CD4-positive, alpha-beta T cell treated with Interleukin-6 at 100 ng/mL for 8 hours (primary cell): ENCODE measurements at regions not wholly inside any gene's neighbourhood (a gene's known extent, or its start where the extent isn't known, plus 50 kb on each side); places are given as distances from the start of the nearest gene placed in this dataset.
"Not testable (repeated sequence)": the region's sequence is repeated elsewhere in the genome, so short reads cannot be mapped to it uniquely, and the experiment has no call there.

Experiments used
- DNase-seq: peaks from one replicate; pipeline ENCODE4 v3.0.0-alpha.2; 2020; ENCODE audit warnings: mixed read lengths, low spot score

GRCh38 chr2:207216457-207216856 is 50.7 kb upstream of the KLF7 start:
- DNase-seq, result no peak

DNA sequence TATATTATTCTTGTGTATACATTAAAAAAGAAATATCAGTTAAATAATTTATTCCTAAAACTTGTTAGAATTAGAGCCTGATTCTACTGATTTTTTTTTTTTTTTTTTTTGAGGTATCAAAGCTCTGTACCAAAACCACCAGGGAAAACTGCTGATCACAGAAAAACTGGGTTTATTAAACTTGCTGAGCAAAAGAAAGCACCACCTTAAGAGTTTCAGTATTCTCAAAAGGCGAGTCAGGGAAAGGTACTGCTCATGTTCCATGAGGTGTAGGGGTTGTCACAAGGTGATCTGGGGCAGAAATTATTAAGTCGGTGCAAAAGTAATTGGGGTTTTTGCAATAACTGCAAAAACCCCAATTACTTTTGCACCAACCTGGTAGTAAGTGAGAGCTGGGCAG is 51.7 kb upstream of the KLF7 start:
- DNase-seq, result no peak

DNA sequence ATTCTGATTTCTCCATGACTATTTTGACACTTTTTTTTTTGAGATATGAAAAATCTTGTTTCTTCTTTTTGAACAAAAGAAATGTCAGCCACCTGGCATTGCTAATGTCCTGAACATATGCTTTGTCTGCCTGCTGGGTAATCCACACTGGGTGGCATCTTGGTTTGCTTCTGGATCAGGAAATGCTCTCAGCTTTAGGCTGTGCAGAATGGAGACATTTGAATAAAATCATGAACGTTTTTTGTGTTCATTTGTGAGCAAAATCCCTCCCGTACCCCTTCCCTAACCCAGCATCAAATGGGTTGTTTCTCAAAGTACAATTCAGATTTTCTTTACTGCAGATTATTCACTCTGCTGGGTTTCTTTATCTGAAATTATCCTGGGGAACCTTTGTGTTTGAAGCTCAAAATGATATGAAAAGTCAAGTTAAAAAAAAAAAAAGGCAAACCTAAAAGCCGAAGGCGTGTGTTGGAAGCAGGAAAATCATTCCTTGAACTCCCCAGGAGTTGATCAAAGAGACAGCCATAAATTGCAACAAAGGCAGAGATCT is 53.4 kb upstream of the KLF7 start:
- no peak for DNase-seq

GRCh38 chr2:207219676-207220501 is 54.1 kb upstream of the KLF7 start:
- DNase-seq, result no peak

DNA sequence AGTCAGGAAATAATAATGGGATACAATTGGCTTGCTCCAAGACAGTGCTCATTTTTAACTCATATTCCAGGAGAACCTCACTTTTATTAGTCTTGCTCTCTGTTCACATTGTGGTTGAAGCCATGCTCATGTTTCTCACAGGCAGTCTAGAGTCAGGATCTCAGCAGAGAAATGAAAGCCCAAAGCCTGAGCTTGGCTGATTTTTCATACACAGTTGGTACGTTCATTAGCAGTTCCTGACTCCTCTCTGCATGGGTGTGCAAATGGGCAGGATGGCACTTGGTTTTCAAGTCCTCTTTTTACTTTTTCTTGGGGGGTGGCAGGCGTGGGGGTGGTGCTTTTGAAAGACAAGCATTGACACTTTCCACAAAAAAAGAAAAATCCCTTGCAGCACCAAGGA is 56.0 kb upstream of the KLF7 start:
- DNase-seq, result no peak

DNA sequence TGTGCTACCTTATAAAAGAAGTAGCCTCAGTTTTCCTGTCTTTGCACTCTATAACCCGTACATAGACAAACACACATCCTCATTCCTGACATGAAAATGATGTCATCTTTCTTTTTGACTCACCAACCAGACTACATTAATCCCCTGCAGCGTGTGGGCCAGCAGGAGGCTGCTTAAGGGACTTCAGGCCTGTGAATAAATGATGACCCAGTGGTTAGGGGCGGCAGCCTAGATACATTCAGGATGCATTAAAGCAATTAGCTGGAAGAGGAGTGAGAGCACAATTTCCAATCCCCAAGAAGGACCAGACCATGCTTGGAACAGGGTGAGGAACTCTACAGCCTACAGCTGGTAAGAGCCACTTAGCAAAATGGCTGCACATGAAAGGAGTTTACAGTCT is 57.3 kb upstream of the KLF7 start:
- no peak for DNase-seq

- DNase-seq, result no peak
Measured at GRCh38 chr2:207224381-207224780, 58.6 kb upstream of the KLF7 start.

DNA sequence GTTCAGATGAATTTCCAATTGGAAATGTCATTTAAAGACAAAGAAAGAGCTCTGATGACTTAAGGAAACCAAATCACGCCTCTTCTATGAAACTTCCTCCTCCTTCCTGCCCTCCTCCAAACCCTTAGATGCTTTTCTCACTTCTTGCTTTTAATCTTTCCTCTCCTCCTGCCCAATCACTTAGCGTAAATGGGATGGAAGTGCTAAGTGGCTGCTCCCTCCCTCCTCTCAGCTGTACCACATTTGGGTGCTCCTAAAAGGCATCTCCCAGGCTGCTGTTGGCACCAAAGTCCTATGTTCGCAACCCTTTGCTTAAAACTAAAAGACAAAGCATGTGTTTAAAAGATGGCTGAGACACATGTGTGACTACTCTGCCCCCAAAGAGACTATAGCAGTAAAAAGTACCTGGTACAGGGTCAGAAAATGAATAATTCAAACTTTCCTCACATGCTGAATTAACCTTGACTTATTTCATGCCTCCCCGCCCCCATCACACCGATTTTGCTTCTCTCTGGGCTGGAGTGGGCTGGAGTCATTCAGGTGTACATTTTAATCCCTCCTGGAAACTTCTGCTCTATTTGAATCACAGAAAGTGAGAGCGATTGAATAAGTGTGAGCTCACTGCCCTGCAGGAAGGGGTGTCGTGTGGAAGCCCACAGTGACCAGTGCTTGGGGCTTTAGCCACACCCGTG is 59.2 kb upstream of the KLF7 start:
- DNase-seq, result no peak

GRCh38 chr2:207225773-207226172 is 60.0 kb upstream of the KLF7 start:
- DNase-seq, result no peak

GRCh38 chr2:207226243-207226642 is 60.5 kb upstream of the KLF7 start:
- no peak for DNase-seq

DNA sequence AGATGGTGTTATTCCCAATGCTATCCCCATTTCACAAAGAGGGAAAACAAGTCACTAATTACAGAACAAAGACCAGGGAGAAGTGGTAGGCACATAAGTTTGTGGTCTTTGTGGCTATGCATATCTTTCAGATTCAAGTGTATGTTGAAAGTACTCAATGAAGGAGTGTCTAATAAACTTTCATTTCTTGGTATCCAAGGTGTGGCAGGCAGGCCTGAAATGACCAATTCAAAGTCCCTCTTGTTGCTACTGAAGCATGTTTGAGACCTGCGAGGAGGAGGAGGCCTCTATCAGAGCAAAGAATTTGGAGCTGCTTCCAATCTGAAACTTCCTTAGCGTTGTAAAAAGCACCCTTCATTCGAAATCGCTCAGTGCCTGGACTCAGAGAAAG is 60.9 kb upstream of the KLF7 start:
- no peak for DNase-seq

GRCh38 chr2:207227062-207227748 is 61.5 kb upstream of the KLF7 start:
- no peak for DNase-seq

DNA sequence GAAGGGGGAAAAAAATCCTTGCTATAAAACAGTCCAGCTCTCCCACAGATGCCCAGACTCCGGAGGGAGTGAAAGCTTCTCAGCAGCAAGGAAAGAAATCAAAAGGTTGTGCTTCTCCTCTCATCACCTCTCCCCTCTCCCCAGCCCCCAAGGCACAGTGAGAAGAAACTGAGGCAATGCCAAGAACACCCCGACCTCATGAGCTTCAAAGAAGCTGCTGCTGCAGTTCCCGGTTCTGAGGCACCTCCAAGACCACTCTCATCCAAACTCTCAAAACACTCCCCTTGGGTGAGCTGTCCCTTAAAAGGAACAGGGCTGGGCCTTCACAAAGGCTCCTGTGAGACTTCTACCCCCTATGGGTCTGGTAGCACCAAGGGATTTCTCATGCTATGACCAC is 62.0 kb upstream of the KLF7 start:
- no peak for DNase-seq

DNA sequence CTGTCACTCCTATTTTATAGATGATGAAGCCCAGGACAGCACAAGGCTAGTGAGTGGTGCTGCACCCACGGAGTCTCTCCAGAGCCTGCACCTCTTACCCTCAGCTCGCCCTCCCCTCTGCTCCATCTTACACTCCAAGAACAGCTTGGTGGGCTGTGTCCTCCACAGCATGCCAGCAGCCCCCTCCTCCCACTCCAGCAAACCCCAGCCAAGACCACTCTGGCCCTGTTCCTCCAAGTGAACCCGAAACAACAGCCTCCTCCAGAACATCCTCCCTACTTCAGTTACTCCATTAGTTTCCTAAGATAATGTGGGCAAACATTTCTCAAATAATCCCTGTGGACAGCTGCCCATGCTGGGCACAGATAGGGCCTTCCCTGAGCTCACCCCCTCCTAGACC is 62.7 kb upstream of the KLF7 start:
- no peak for DNase-seq

DNA sequence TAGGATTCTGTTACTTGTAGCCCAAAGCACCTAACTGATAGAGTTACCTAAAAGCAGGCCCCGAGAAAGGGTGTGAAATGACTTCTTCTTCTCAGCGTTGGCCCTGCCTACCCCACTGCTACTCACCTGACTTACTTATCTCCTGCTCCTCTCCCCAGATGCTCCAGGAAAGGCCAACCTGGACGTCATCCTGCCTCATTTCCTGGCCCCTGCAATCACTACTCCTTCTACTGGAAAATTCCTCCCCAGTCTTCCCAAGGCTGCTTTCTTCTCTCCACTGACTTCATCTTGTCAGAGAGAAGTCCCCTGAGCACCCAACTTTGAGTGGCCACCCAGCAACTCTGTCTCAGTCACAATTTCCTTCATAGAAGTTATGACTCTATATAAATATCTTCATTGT is 63.4 kb upstream of the KLF7 start:
- DNase-seq, result no peak

- DNase-seq, result no peak
Measured at GRCh38 chr2:207230261-207231105, 64.7 kb upstream of the KLF7 start.

DNA sequence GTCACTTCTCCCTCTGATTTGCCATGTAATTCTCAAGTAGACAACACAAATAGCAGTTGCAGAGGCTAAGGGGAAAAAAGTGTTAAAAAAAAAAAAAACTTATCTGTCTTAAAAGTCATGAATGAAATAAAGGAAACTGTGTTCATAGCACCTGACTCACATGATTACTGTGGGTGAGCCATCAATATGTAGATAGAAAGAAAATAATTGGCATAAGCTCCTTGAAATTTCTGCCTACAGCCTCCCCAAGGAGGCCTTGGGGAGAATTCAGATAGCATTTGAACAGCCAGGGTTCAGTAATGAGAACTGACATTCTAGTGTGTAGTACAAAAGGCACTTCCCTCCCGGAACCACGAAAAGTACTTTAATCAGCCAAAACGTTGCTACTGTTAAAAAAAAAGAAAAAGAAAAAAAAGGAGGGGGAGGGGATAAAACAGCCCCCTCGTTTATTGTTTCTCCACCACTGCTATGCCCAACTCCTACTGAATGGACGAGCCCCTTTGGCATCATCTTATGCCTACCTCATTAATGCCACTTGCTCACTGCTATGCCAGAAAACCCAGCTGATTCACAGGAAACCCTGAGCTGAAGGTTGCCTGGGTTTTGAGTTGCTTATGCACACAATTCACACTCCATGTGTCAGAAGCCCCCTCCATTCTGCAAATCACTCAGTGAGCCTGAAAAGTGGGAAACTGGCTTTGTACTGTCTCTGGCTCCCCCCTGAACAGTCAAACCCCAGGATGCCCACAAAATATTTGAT is 65.5 kb upstream of the KLF7 start:
- no peak for DNase-seq

GRCh38 chr2:207231967-207232366 is 66.2 kb upstream of the KLF7 start:
- DNase-seq, result no peak

DNA sequence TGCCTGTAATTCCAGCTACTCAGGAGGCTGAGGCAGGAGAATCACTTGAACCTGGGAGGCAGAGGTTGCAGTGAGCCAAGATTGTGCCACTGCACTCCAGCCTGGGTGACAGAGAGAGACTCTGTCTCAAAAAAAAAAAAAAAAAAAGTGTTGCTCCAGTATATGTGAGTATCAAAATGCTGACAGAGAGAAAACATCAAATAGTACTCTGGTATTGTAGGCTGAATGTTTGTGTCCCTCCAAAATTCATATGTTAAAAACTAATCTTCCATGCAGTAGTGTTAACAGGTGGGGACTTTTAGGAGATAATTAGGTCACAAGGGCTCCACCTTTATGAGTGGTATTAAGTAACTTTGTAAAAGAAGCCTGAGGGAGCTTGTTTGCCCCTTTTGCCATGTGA is 67.4 kb upstream of the KLF7 start:
- DNase-seq, result not testable (repeated sequence)

GRCh38 chr2:207233731-207234130 is 68.0 kb upstream of the KLF7 start:
- no peak for DNase-seq

DNA sequence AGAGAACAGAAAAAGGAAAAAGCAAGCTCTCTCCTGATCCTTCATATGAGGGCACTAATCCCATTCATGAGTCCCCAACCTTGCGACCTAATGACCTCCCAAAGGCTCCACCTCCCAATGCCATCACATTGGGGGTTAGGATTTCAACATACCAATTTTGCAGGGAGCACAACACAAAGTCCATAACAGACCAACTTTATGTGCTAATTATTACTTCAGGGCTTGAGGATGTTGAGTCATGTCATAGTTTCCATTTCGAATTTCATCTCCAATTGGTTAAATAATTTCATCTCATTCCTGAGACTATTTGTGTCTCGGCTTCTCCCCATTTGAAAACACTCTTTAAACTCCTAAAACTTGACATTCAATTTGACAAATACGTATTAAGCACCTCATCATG is 69.9 kb upstream of the KLF7 start:
- no peak for DNase-seq
